Stomach smooth muscle (tissue), 2 donors: ENCODE measurements at regions not wholly inside any gene's neighbourhood (a gene's known extent, or its start where the extent isn't known, plus 50 kb on each side); places are given as distances from the start of the nearest gene placed in this dataset.

ENCODE experiments used
- H3K27ac ChIP-seq: one replicate; pipeline ENCODE4 v1.7.0; 2013; ENCODE audit warnings: mild to moderate bottlenecking, low read length, inconsistent platforms
- H3K27me3 ChIP-seq, 2 donors: one replicate each; pipeline ENCODE4 v1.7.0; 2013; ENCODE audit warnings: low read length in 2 of 2; ENCODE audit not compliant: insufficient read depth in 2 of 2, control insufficient read depth in 1 of 2
- H3K36me3 ChIP-seq, 2 donors: one replicate each; pipeline ENCODE4 v1.7.0; 2013; ENCODE audit warnings: low read length in 2 of 2; ENCODE audit not compliant: control insufficient read depth in 2 of 2, insufficient read depth in 2 of 2
- H3K4me1 ChIP-seq: one replicate; pipeline ENCODE4 v1.7.0; 2013; ENCODE audit warnings: low read length; ENCODE audit not compliant: control insufficient read depth, insufficient read depth
- H3K4me3 ChIP-seq, 2 donors: one replicate each; pipeline ENCODE4 v1.7.0; 2013; ENCODE audit warnings: low read length in 2 of 2
- H3K9ac ChIP-seq, 2 donors: one replicate each; pipeline ENCODE4 v1.7.0; 2013; ENCODE audit warnings: low read length in 2 of 2, mild to moderate bottlenecking in 1 of 2
- H3K9me3 ChIP-seq, 2 donors: one replicate each; pipeline ENCODE4 v1.7.0; 2013; ENCODE audit warnings: low read length in 2 of 2; ENCODE audit not compliant: control insufficient read depth in 2 of 2
- donor health status: healthy.
- donor health status: Pancreatic carcinoma.

DNA sequence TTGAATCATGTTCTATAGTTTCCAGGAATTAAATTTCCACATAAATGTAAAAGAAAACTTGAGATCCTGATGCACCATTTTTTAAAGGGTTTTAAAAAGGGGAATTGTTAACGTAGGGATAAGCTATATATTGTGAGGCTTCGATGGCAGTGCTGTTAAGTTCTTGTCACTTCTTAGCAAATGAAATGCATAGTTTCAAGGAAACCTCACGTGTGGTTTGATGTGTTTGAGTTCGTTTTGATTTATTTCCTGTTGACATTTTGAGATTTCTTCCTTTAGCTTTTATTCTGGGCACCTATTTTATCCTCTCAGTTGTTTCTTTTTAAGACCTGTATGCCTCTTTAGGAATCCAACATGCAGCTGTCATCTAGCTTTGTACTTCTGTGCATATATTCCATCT lies 301.0 kb downstream of the DOCK8 start:
- Histone ChIP-seq H3K4me1 (no peaks in the 10 kb centered on the region), H3K27me3 (no peaks in the 10 kb centered on the region), H3K9ac (no peak overlapping the region), H3K27ac (no peak overlapping the region), H3K4me3 (no peak overlapping the region), H3K36me3 (no peaks in the 10 kb centered on the region), H3K9me3 (no peaks in the 10 kb centered on the region)

GRCh38 chr9:517993-518392 lies 303.3 kb downstream of the DOCK8 start:
- Histone ChIP-seq H3K27ac (no peak overlapping the region), H3K4me1 (peaks cover 6% of the 10 kb centered on the region), H3K27me3 (no peaks in the 10 kb centered on the region), H3K9ac (no peak overlapping the region), H3K9me3 (no peaks in the 10 kb centered on the region), H3K36me3 (no peaks in the 10 kb centered on the region), H3K4me3 (no peak overlapping the region)

GRCh38 chr9:518540-518939 lies 303.9 kb downstream of the DOCK8 start:
- Histone ChIP-seq H3K36me3 (no peaks in the 10 kb centered on the region), H3K27me3 (no peaks in the 10 kb centered on the region), H3K27ac (no peak overlapping the region), H3K4me1 (peaks cover 8% of the 10 kb centered on the region), H3K9ac (no peak overlapping the region), H3K9me3 (no peaks in the 10 kb centered on the region), H3K4me3 (no peak overlapping the region)

DNA sequence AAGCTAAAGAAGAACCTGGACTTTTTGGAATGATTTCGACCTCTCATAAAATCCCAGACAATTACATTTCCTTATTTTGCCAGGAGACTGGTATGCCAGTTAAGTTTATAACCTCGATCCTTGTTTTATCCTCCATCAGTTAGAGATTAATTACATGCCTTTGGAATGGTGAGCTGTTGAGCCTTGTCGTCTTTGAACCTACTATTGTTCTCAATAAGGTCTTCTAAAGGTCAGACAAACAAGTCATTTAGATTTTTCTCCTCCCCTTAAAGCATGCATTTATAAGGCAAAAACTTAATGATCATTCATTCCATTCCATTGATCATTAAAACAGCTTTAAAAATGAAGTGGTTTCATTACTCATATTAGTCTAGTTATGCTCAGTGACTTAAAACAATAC lies 304.9 kb downstream of the DOCK8 start:
- Histone ChIP-seq H3K9me3 (no peaks in the 10 kb centered on the region), H3K4me1 (peaks cover 13% of the 10 kb centered on the region), H3K4me3 (no peak overlapping the region), H3K9ac (no peak overlapping the region), H3K27ac (no peak overlapping the region), H3K36me3 (no peaks in the 10 kb centered on the region), H3K27me3 (no peaks in the 10 kb centered on the region)

DNA sequence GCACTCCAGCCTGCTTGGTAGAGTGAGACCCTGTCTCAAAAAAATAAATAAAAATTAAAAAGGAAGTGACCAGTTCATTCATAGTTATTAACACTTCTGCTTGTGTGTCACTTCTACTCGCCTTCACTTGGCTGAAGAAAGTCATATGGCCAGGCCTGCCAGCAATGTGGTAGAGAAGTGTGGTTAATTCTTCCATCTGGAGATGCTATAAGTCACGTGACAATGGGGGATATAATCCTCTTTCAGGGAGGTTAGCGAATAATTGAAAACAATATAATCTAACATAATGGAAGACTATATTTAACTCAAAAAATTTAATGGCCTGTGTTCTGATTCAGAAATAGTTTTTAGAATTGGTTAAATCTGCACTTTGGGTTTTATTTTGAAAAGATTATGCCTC lies 305.6 kb downstream of the DOCK8 start:
- no peak overlapping the region for H3K27ac ChIP-seq
- H3K36me3 ChIP-seq: no peaks in the 10 kb centered on the region

DNA sequence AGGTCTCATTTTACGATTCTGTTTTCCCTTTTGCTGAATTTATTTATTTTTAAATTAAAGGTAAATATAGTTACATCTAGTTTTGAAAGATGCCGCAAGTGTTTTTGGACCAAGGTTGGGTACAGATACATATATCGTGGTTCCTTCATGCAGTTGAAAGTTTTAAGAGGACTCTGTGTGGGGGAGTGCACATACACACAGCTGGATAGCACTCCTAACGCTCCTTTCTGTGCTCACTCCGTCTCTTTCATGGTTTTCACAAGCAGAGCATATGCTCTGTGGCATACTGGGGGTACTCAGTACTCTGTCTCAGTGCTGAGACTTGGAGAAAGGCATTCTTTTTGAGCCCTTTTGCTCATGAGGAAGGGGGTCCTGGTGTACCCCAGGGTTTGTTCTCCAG lies 307.5 kb downstream of the DOCK8 start:
- Histone ChIP-seq H3K9ac (no peak overlapping the region), H3K36me3 (no peaks in the 10 kb centered on the region), H3K9me3 (no peaks in the 10 kb centered on the region), H3K27me3 (no peaks in the 10 kb centered on the region), H3K4me1 (peaks cover 13% of the 10 kb centered on the region), H3K27ac (no peak overlapping the region), H3K4me3 (no peak overlapping the region)

More for the DNA sequence above, 305.6 kb downstream of the DOCK8 start:
- no peaks in the 10 kb centered on the region for H3K9me3 ChIP-seq
- no peak overlapping the region for H3K9ac ChIP-seq
- peaks cover 13% of the 10 kb centered on the region for H3K4me1 ChIP-seq
- H3K4me3 ChIP-seq: no peak overlapping the region
- H3K27me3 ChIP-seq: no peaks in the 10 kb centered on the region

DNA sequence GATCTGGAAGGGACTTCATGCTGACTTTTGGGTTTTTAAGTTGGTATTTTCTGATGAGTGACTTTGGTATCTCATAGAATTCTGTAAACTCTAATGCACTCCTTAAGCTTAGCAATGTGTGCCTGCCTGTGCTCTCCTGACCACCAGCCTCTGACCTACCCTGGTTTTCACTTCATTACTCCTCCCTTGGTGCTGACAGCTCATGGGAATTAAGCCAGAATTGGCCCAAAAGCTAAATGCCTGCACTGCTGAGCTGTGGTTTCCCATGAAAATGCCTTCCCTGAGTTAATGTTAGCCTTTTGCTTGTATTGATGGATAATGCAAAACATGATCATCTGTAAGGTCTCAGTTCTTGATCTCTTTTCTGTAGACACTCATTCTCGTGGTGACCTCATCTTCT lies 308.0 kb downstream of the DOCK8 start:
- no peak overlapping the region for H3K27ac ChIP-seq
- no peaks in the 10 kb centered on the region for H3K9me3 ChIP-seq
- H3K4me1 ChIP-seq: peaks cover 13% of the 10 kb centered on the region
- H3K9ac ChIP-seq: no peak overlapping the region
- H3K36me3 ChIP-seq: no peaks in the 10 kb centered on the region
- no peak overlapping the region for H3K4me3 ChIP-seq
- H3K27me3 ChIP-seq: no peaks in the 10 kb centered on the region

DNA sequence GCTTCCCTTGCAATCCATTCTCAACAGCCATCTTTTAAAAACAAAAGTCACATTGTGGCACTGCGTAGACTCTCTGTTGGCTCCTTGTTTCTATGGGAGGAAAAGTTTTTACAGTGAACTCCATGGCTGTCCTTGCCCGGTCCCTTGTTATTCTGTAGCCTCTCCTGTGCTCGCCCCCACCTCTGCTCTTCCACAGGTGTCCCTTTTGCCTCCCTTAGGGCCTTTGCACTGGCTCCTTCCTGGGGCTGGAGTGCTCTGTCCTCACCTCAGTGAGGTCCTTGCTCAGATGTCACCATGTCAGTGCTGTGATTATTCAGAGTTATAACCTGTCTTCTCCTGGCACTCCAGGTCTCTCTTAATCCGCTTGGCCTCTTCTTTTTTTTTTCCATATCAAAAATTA lies 308.8 kb downstream of the DOCK8 start:
- Histone ChIP-seq H3K9me3 (no peaks in the 10 kb centered on the region), H3K4me3 (no peak overlapping the region), H3K36me3 (no peaks in the 10 kb centered on the region), H3K27ac (no peak overlapping the region), H3K4me1 (peaks cover 13% of the 10 kb centered on the region), H3K27me3 (no peaks in the 10 kb centered on the region), H3K9ac (no peak overlapping the region)

- Histone ChIP-seq H3K27me3 (no peaks in the 10 kb centered on the region), H3K9ac (no peak overlapping the region), H3K36me3 (no peaks in the 10 kb centered on the region), H3K9me3 (no peaks in the 10 kb centered on the region), H3K4me3 (no peak overlapping the region), H3K27ac (no peak overlapping the region), H3K4me1 (peaks cover 13% of the 10 kb centered on the region)
Observed at GRCh38 chr9:524008-524407, 309.3 kb downstream of the DOCK8 start.

- H3K27ac ChIP-seq: no peak overlapping the region
- no peaks in the 10 kb centered on the region for H3K9me3 ChIP-seq
- no peaks in the 10 kb centered on the region for H3K36me3 ChIP-seq
- peaks cover 19% of the 10 kb centered on the region for H3K4me1 ChIP-seq
- H3K9ac ChIP-seq: no peak overlapping the region
- no peak overlapping the region for H3K4me3 ChIP-seq
- no peaks in the 10 kb centered on the region for H3K27me3 ChIP-seq
Observed at GRCh38 chr9:526904-527591, 312.4 kb downstream of the DOCK8 start.

- Histone ChIP-seq H3K9ac (no peak overlapping the region), H3K27ac (no peak overlapping the region), H3K27me3 (no peaks in the 10 kb centered on the region), H3K4me3 (no peak overlapping the region), H3K9me3 (no peaks in the 10 kb centered on the region), H3K36me3 (no peaks in the 10 kb centered on the region), H3K4me1 (peaks cover 11% of the 10 kb centered on the region)
Observed at GRCh38 chr9:529731-530130, 311.8 kb upstream of the DMRT1 start.
